C4-2B (cell line): ENCODE measurements at regions not wholly inside any gene's neighbourhood (a gene's known extent, or its start where the extent isn't known, plus 50 kb on each side); places are given as distances from the start of the nearest gene placed in this dataset.

Experiments used
- H3K27ac ChIP-seq: fragments of 450-650 bp; 2 replicates; pipeline ENCODE4 v1.5.1; 2017
- CTCF ChIP-seq: fragments of 450-650 bp; conservative IDR thresholded peaks from 2 replicates; pipeline ENCODE4 v1.5.1; 2017; ENCODE audit warnings: mild to moderate bottlenecking
- ZFX ChIP-seq: fragments of 450-650 bp; IDR thresholded peaks from 2 replicates; pipeline ENCODE4 v1.6.1; 2017

GRCh38 chr2:196478588-196478987, 160.9 kb upstream of the CCDC150 start:
- H3K27ac ChIP-seq = no peak overlapping the region
- TF ChIP-seq ZFX = no peak
- TF ChIP-seq CTCF = no peak

- no peak overlapping the region for H3K27ac ChIP-seq
Measured at GRCh38 chr2:196479350-196479749, 160.2 kb upstream of the CCDC150 start.

GRCh38 chr2:196480653-196481323, 158.7 kb upstream of the CCDC150 start:
- TF ChIP-seq ZFX = no peak
- TF ChIP-seq CTCF = no peak

More at GRCh38 chr2:196479350-196479749, 160.2 kb upstream of the CCDC150 start:
- TF ChIP-seq CTCF (no peak), ZFX (no peak)

GRCh38 chr2:196481324-196481697, 158.2 kb upstream of the CCDC150 start:
- TF ChIP-seq ZFX (no peak), CTCF (no peak)
- no peak overlapping the region for H3K27ac ChIP-seq

More at GRCh38 chr2:196480653-196481323, 158.7 kb upstream of the CCDC150 start:
- H3K27ac ChIP-seq = no peak overlapping the region

GRCh38 chr2:196482119-196483065, 157.1 kb upstream of the CCDC150 start:
- H3K27ac ChIP-seq = no peak overlapping the region
- TF ChIP-seq ZFX = no peak
- TF ChIP-seq CTCF = no peak

GRCh38 chr2:196486146-196486545, 153.4 kb upstream of the CCDC150 start:
- no peak for TF ChIP-seq ZFX
- no peak for TF ChIP-seq CTCF

GRCh38 chr2:196487417-196487816, 152.1 kb upstream of the CCDC150 start:
- TF ChIP-seq CTCF (no peak), ZFX (no peak)
- no peak overlapping the region for H3K27ac ChIP-seq

More at GRCh38 chr2:196486146-196486545, 153.4 kb upstream of the CCDC150 start:
- H3K27ac ChIP-seq = no peak overlapping the region
